Breast epithelium (tissue), 4 donors: ENCODE measurements at regions not wholly inside any gene's neighbourhood (a gene's known extent, or its start where the extent isn't known, plus 50 kb on each side); places are given as distances from the start of the nearest gene placed in this dataset.

Experiments used
- DNase-seq, 2 donors: peaks; one replicate each; pipeline ENCODE4 v3.0.0-alpha.2; 2019; ENCODE audit warnings: low spot score in 2 of 2
- H3K27ac ChIP-seq, 2 donors: fragments of 200-600 bp; sonication (generic) in 1 of 2; one replicate each; pipeline ENCODE4 v1.5.1; 2016 to 2019; ENCODE audit warnings: mild to moderate bottlenecking in 1 of 2
- H3K27me3 ChIP-seq, 2 donors: fragments of 200-600 bp; sonication (generic) in 1 of 2; one replicate each; pipeline versions ENCODE4 v1.5.1 to v1.6.0; 2017 to 2019; ENCODE audit warnings: control low read depth in 1 of 2, mild to moderate bottlenecking in 1 of 2
- H3K36me3 ChIP-seq: fragments of 200-600 bp; one replicate; pipeline ENCODE4 v1.5.1; 2019
- H3K4me1 ChIP-seq, 2 donors: fragments of 200-600 bp; sonication (generic); one replicate each; pipeline ENCODE4 v1.5.1; 2016 to 2019; ENCODE audit warnings: control low read depth in 1 of 2
- H3K4me3 ChIP-seq, 3 donors: fragments of 200-600 bp; sonication (generic); 1 replicate in 2 of 3; 2 replicates in 1 of 3; pipeline ENCODE4 v1.5.1; 2016 to 2019; ENCODE audit warnings: mild to moderate bottlenecking in 3 of 3, moderate library complexity in 2 of 3
- H3K9me3 ChIP-seq, 2 donors: fragments of 200-600 bp; sonication (generic) in 1 of 2; one replicate each; pipeline ENCODE4 v1.5.1; 2016 to 2019; ENCODE audit warnings: control low read depth in 1 of 2
- CTCF ChIP-seq, 3 donors: fragments of 450-650 bp; IDR thresholded peaks; one replicate each; pipeline ENCODE4 v1.5.1; 2016 to 2017; ENCODE audit warnings: antibody characterized with exemption in 3 of 3, mild to moderate bottlenecking in 3 of 3, moderate library complexity in 3 of 3
- POLR2A ChIP-seq: fragments of 450-650 bp; IDR thresholded peaks from one replicate; pipeline ENCODE4 v1.6.1; 2016; ENCODE audit warnings: antibody characterized with exemption, mild to moderate bottlenecking, moderate library complexity
- POLR2AphosphoS5 ChIP-seq, 3 donors: sonication (generic); formaldehyde crosslinking; IDR thresholded peaks; one replicate each; pipeline ENCODE4 v1.6.1; 2017; ENCODE audit warnings: antibody characterized with exemption in 3 of 3
- intact Hi-C: fragments of 100-400 bp; cut with DNase I; formaldehyde crosslinking; loops from one replicate; pipeline ENCODE4 v1.15.1; 2023; ENCODE audit warnings: low total_unique reads

GRCh38 chr2:236746833-236747232 lies 177.2 kb downstream of the ACKR3 start:
- Histone ChIP-seq H3K27me3 (no peaks in the 10 kb centered on the region), H3K27ac (no peak overlapping the region), H3K9me3 (no peaks in the 10 kb centered on the region), H3K36me3 (no peaks in the 10 kb centered on the region), H3K4me3 (no peak overlapping the region), H3K4me1 (no peaks in the 10 kb centered on the region)
- TF ChIP-seq CTCF (IDR thresholded peaks at IDR 0.05) = no peak
- TF ChIP-seq POLR2A = no peak
- TF ChIP-seq POLR2AphosphoS5 (IDR thresholded peaks at IDR 0.05) = no peak
- intact Hi-C loops = no loop called here
- DNase-seq = no peak

GRCh38 chr2:236747426-236747825 lies 177.8 kb downstream of the ACKR3 start:
- TF ChIP-seq POLR2A (no peak), CTCF (IDR thresholded peaks at IDR 0.05) (no peak), POLR2AphosphoS5 (IDR thresholded peaks at IDR 0.05) (no peak)
- intact Hi-C loops = no loop called here

GRCh38 chr2:236747925-236748324 lies 178.3 kb downstream of the ACKR3 start:
- no peaks in the 10 kb centered on the region for H3K36me3 ChIP-seq
- no peak for TF ChIP-seq POLR2AphosphoS5 (IDR thresholded peaks at IDR 0.05)
- no peak overlapping the region for H3K27ac ChIP-seq
- intact Hi-C loops = no loop called here
- no peak overlapping the region for H3K4me3 ChIP-seq
- H3K4me1 ChIP-seq = no peaks in the 10 kb centered on the region
- no peaks in the 10 kb centered on the region for H3K27me3 ChIP-seq
- H3K9me3 ChIP-seq = no peaks in the 10 kb centered on the region
- no peak for DNase-seq

More at GRCh38 chr2:236747426-236747825, 177.8 kb downstream of the ACKR3 start:
- Histone ChIP-seq H3K4me3 (no peak overlapping the region), H3K4me1 (no peaks in the 10 kb centered on the region), H3K9me3 (no peaks in the 10 kb centered on the region), H3K27ac (no peak overlapping the region), H3K36me3 (no peaks in the 10 kb centered on the region), H3K27me3 (no peaks in the 10 kb centered on the region)
- DNase-seq = no peak

GRCh38 chr2:236748385-236748784 lies 178.8 kb downstream of the ACKR3 start:
- Histone ChIP-seq H3K4me1 (no peaks in the 10 kb centered on the region), H3K27me3 (no peaks in the 10 kb centered on the region), H3K4me3 (no peak overlapping the region), H3K9me3 (no peaks in the 10 kb centered on the region), H3K36me3 (no peaks in the 10 kb centered on the region), H3K27ac (no peak overlapping the region)
- DNase-seq = no peak
- intact Hi-C loops = no loop called here
- TF ChIP-seq POLR2A (no peak), CTCF (IDR thresholded peaks at IDR 0.05) (no peak), POLR2AphosphoS5 (IDR thresholded peaks at IDR 0.05) (peak in 1 of 3 donors; percentile 48)

GRCh38 chr2:236748801-236749200 lies 179.2 kb downstream of the ACKR3 start:
- no peak for DNase-seq
- Histone ChIP-seq H3K4me3 (no peak overlapping the region), H3K36me3 (no peaks in the 10 kb centered on the region), H3K9me3 (no peaks in the 10 kb centered on the region), H3K4me1 (no peaks in the 10 kb centered on the region), H3K27me3 (no peaks in the 10 kb centered on the region), H3K27ac (no peak overlapping the region)
- TF ChIP-seq CTCF (IDR thresholded peaks at IDR 0.05) (no peak), POLR2AphosphoS5 (IDR thresholded peaks at IDR 0.05) (no peak), POLR2A (no peak)
- intact Hi-C loops = no loop called here

- H3K27me3 ChIP-seq = no peaks in the 10 kb centered on the region
- TF ChIP-seq POLR2A = no peak
- no peaks in the 10 kb centered on the region for H3K9me3 ChIP-seq
- intact Hi-C loops = no loop called here
- no peaks in the 10 kb centered on the region for H3K36me3 ChIP-seq
- no peak for DNase-seq
- H3K4me3 ChIP-seq = no peak overlapping the region
- H3K4me1 ChIP-seq = no peaks in the 10 kb centered on the region
- no peak overlapping the region for H3K27ac ChIP-seq
Measured at GRCh38 chr2:236749346-236749745, 179.7 kb downstream of the ACKR3 start.
